HG02642 (cell line): ENCODE measurements at regions not wholly inside any gene's neighbourhood (a gene's known extent, or its start where the extent isn't known, plus 50 kb on each side); places are given as distances from the start of the nearest gene placed in this dataset.
"Not testable (repeated sequence)": the region's sequence is repeated elsewhere in the genome, so short reads cannot be mapped to it uniquely, and the experiment has no call there.

ENCODE experiments used
- ATAC-seq: cut with Tn5 transposase; IDR thresholded peaks from one replicate; pipeline ENCODE4 v1.9.1; 2021; ENCODE audit warnings: mild to moderate bottlenecking; ENCODE audit not compliant: unreplicated experiment, poor library complexity

GRCh38 chr13:21261487-21262216 lies 85.2 kb downstream of the MRPL57 start:
- ATAC-seq, result not testable (repeated sequence)

- not testable (repeated sequence) for ATAC-seq
Observed at GRCh38 chr13:21263909-21264308, 87.5 kb downstream of the MRPL57 start.

GRCh38 chr13:21268485-21268884 lies 92.0 kb downstream of the MRPL57 start:
- ATAC-seq, result not testable (repeated sequence)

GRCh38 chr13:21272439-21272838 lies 96.0 kb downstream of the MRPL57 start:
- not testable (repeated sequence) for ATAC-seq

- ATAC-seq, result not testable (repeated sequence)
Observed at GRCh38 chr13:21274457-21274856, 98.0 kb downstream of the MRPL57 start.

- no peak for ATAC-seq
Observed at GRCh38 chr13:21282065-21282464, 105.6 kb downstream of the MRPL57 start.

- ATAC-seq, result no peak
Observed at GRCh38 chr13:21287331-21287907, 111.0 kb downstream of the MRPL57 start.

GRCh38 chr13:21289475-21289874 lies 113.0 kb downstream of the MRPL57 start:
- no peak for ATAC-seq

GRCh38 chr13:21290442-21291002 lies 114.1 kb downstream of the MRPL57 start:
- ATAC-seq, result not testable (repeated sequence)

GRCh38 chr13:21291840-21292239 lies 115.4 kb downstream of the MRPL57 start:
- ATAC-seq, result no peak

GRCh38 chr13:21296991-21297390 lies 120.5 kb downstream of the MRPL57 start:
- peak; percentile 38 for ATAC-seq

GRCh38 chr13:21297447-21297846 lies 121.0 kb downstream of the MRPL57 start:
- no peak for ATAC-seq

- ATAC-seq, result peak; percentile 94
Observed at GRCh38 chr13:21297914-21298831, 121.7 kb downstream of the MRPL57 start.

- ATAC-seq, result no peak
Observed at GRCh38 chr13:21304256-21304655, 127.8 kb downstream of the MRPL57 start.

- ATAC-seq, result not testable (repeated sequence)
Observed at GRCh38 chr13:21306300-21307073, 130.0 kb downstream of the MRPL57 start.

GRCh38 chr13:21307158-21307557 lies 130.7 kb downstream of the MRPL57 start:
- not testable (repeated sequence) for ATAC-seq

GRCh38 chr13:21308906-21309305 lies 132.4 kb downstream of the MRPL57 start:
- ATAC-seq, result no peak

GRCh38 chr13:21309542-21310172 lies 133.2 kb downstream of the MRPL57 start:
- ATAC-seq, result no peak

GRCh38 chr13:21310220-21310619 lies 133.8 kb downstream of the MRPL57 start:
- ATAC-seq, result no peak
